T-helper 1 cell (primary cell): ENCODE measurements at regions not wholly inside any gene's neighbourhood (a gene's known extent, or its start where the extent isn't known, plus 50 kb on each side); places are given as distances from the start of the nearest gene placed in this dataset.
"Not testable (repeated sequence)": the region's sequence is repeated elsewhere in the genome, so short reads cannot be mapped to it uniquely, and the experiment has no call there.

Experiments used
- DNase-seq, 5 donors: peaks; one replicate each; pipeline ENCODE4 v3.0.0-alpha.2; 2012 to 2020

- not testable (repeated sequence) for DNase-seq
Observed at GRCh38 chr4:42288876-42289275, 108.4 kb upstream of the SHISA3 start.

GRCh38 chr4:42292192-42292591 lies 105.1 kb upstream of the SHISA3 start:
- DNase-seq: not testable (repeated sequence)

GRCh38 chr4:42293967-42294813 lies 103.1 kb upstream of the SHISA3 start:
- no peak for DNase-seq

- DNase-seq: no peak
Observed at GRCh38 chr4:42296196-42296595, 101.1 kb upstream of the SHISA3 start.

DNA sequence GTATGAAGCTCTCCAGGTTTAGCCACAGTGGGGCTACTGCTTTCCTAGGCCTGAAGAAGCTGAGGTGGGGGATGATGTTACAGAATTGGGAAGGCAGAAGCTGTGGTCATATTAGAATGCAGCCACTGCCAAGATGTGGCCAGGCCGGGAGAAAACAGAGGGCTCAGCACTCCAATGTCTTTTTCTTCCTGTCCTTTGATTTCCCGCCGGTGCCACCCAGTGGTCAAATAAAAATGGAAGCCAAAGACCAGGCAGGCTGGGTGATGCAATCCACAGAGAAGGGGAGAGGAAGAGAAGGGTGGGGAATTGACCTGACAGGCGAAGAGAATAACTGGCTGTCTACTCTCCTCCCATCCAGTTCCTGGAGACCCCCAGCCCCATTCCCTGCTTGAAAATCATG lies 94.9 kb upstream of the SHISA3 start:
- no peak for DNase-seq

- DNase-seq: no peak
Observed at GRCh38 chr4:42306221-42307109, 90.8 kb upstream of the SHISA3 start.

GRCh38 chr4:42308247-42308646 lies 89.0 kb upstream of the SHISA3 start:
- no peak for DNase-seq

DNA sequence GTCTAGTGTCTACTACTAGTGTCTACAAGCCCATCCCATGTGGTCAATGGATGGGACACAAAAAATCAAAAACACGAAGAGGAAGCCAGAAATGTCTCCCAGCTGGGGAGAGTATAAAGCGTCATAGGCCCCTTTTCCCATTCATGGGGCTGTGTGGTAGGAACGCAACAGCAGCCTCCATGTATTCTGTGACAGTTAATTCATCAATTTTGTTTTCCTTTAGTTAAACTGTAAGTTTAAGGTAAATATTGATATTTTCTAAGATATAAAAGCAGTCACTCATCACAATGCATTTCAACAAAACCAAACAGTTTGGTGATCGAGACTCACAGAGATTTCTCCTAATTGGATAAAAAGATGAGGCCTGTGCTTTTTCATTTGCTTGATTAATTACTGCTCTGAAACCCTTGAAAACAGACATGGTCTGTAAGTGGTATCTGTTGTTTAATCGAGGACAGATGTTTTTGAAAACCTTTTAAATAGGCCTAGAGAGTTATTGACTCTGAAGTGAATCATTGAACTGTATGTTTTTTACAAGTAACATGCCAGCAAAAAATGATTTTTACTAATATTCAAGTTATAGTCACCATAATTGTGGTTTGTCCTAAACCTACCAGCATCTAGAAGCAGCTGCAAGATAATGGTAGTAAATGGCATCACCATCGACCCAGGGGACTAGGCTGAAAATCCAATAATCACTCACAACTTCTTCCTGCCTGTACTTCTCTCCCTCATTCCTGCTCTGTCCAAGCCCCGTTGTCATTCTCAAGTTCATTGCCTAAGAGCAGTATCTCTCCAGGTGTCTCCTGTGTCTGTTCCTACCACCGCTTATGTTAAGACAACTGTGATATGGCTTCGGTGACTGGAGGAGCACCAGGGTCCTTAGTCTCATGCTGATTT lies 87.7 kb upstream of the SHISA3 start:
- DNase-seq: no peak

- DNase-seq: no peak
Observed at GRCh38 chr4:42310358-42310757, 86.9 kb upstream of the SHISA3 start.

DNA sequence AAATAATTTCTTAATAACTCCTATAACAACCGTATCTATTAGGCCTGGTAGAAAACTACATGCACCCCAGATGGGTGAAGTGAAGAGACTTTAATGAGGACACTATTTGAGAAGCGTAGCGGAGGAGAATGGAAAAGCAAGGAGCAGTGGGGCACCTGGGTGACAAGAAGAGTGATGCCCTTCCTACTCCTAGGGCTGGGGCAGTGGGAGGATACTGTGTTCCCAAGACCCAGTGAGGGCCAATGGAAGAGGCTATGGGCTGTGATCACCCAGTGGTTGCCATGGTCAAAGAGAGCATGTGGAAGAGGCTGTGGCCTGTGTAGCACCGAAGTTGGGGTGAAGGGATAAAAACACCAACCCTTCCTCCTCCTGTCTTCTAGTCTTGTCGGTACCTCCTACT lies 86.5 kb upstream of the SHISA3 start:
- DNase-seq: no peak

GRCh38 chr4:42311591-42311990 lies 85.7 kb upstream of the SHISA3 start:
- DNase-seq: no peak

DNA sequence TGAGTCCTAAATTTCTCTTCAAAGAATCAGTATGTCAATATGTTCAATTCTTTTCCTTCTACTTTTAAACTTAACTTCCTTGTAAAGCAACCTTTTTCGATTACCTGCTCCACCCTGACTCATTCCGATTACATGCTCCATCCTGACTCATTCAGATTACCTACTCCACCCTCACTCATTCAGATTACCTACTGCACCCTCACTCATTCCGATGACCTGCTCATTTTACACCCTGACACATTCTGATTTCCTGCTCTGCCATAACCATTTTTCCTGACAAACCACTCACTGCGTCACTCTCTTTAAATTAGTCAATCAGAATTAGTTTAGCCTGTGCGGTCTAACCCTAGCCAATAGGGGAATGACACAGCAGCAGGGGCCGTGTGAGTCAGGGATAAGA lies 83.9 kb upstream of the SHISA3 start:
- DNase-seq: not testable (repeated sequence)

DNA sequence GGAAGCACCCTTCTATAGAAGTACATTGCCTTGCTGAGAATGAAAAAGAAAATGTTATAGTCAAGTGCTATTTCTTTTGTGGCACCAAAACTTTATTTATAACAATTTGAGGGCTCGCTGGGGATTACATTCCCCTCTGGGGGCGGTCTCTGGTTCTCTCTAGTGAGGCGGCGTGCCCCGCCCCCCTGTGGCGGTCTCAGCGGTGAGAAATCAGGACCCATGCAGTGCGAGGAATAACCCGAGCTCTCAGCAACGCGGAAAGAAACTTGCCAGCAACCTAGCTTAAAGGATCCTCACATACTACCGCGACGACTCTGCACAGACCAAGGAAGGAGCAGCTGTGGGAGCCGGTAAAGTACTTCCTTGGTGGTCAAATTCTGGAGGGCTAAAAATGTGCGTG lies 83.4 kb upstream of the SHISA3 start:
- no peak for DNase-seq

DNA sequence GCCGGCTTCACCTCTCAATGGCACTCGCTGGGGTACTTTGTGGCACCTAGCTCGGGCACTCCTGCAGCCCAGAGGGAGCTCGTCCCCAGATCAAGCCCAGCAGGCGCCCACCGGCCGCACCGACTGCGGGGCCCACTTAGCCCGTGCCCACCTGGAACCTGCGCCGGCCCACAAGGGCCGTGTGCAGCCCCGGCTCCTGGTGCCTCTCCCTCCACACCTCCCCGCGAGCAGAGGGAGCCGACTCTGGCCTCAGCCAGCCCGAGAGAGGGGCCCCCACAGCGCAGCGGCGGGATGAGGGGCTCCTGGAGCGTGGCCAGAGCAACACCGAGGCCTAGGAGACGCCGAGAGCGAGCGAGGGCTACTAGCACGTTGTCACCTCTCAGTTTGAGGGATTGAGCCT lies 82.1 kb upstream of the SHISA3 start:
- no peak for DNase-seq

DNA sequence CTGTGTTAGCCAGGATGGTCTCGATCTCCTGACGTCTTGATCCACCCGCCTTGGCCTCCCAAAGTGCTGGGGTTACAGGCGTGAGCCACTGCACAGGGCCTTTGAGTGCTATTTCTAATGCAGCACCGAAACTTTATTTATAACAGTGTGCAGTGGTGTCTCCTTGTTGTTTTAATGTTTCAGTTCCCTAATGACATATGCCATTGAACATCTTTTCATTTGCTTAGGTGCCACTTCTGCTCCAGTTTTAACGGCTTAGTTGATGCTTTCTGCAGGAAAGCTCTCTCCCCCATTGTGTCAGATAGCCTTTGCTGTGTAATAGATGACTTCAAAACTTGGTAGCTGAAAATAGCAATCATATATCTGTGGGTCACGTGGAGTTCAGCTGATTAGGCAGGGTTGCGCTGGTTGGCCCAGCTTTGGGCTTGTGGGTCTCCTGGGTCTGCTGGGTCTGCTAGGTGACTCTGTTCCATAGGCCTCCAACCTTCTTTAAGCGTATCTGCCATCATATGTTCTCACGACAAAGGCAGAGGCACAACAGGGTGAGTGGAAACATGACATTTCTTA lies 76.4 kb upstream of the SHISA3 start:
- DNase-seq: no peak

DNA sequence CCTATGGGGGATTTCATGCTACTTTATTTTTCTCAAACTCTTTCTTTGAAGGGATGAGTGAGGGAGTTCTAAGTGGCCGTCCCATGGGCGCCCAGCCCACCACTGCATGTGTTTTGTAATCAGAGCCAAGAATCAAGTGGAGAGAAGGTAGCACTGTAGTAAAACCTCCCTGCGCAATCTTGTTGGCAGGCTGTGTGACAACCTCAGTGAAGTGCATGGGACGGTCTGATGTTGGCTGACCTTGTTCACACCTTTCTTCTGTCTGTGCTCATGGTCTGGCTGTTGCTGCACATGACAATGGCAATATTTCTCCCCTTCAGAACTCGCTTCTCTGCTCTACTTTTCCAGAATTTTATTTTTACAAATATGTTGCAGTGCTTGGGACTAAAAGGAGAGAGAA lies 71.2 kb upstream of the SHISA3 start:
- no peak for DNase-seq

GRCh38 chr4:42326524-42326923 lies 70.8 kb upstream of the SHISA3 start:
- DNase-seq: no peak

DNA sequence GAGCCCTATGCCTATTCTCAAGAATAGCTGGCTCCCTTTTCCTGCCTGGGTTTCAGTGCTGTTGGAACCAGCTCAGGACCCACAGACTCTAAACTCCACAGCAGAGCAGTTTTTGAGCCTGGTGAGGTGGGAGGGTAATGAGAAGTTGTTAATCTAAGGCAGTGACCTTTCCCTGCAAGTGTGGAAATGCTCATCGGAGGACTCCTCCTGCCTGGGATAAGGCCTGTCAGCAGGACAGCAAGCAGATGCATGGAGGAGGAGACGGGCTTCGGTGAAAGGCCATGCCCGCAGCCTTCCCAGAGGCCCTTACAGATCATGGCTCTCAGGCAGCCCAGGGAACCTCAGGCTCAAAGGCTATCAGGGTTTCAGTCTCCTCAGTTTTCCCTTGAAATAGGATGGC lies 70.0 kb upstream of the SHISA3 start:
- no peak for DNase-seq

- no peak for DNase-seq
Observed at GRCh38 chr4:42328978-42329377, 68.3 kb upstream of the SHISA3 start.

- no peak for DNase-seq
Observed at GRCh38 chr4:42329421-42329820, 67.9 kb upstream of the SHISA3 start.

- DNase-seq: no peak
Observed at GRCh38 chr4:42330002-42330592, 67.2 kb upstream of the SHISA3 start.

- DNase-seq: no peak
Observed at GRCh38 chr4:42331040-42331439, 66.2 kb upstream of the SHISA3 start.
